T-cell (primary cell): ENCODE measurements at regions not wholly inside any gene's neighbourhood (a gene's known extent, or its start where the extent isn't known, plus 50 kb on each side); places are given as distances from the start of the nearest gene placed in this dataset.

Source experiments
- ATAC-seq, 4 experiments: fragments of 200-7000 bp in 3 of 4; fragments of 150-1000 bp in 1 of 4; cut with Tn5 transposase; replicated peaks in 1 of 4; 1 replicate in 3 of 4; 2 replicates in 1 of 4; pipeline ENCODE4 v1.10.0; 2021; ENCODE audit warnings: moderate library complexity in 3 of 4, mild to moderate bottlenecking in 2 of 4, moderate number of reproducible peaks in 1 of 4
- CTCF ChIA-PET, 2 donors: fragments of 300-600 bp; sonication (Branson Sonifier 250); formaldehyde crosslinking; loops; one replicate each; lab custom pipeline; 2022; ENCODE audit warnings: antibody characterized with exemption in 2 of 2; lab: Charles Lee
- POLR2A ChIA-PET, 2 donors: fragments of 300-600 bp; sonication (Branson Sonifier 250); formaldehyde crosslinking; loops; one replicate each; lab custom pipeline; 2022; ENCODE audit warnings: antibody characterized with exemption in 2 of 2; lab: Charles Lee
- DNase-seq, 35 experiments: peaks; one replicate each; pipeline versions ENCODE4 v3.0.0 to v3.0.0-alpha.2; 2013 to 2023
- H3K27ac ChIP-seq: one replicate; pipeline ENCODE4 v1.5.1; 2013; ENCODE audit warnings: low read length
- H3K27me3 ChIP-seq, 2 experiments: replicated peaks in 1 of 2; 1 replicate in 1 of 2; 2 replicates in 1 of 2; pipeline versions ENCODE4 v1.6.1 to v1.7.0; 2013; ENCODE audit warnings: low read length in 1 of 2, mixed read lengths in 1 of 2; ENCODE audit not compliant: control insufficient read depth in 2 of 2, insufficient read depth in 2 of 2; ENCODE audit errors: extremely low read depth in 1 of 2
- H3K36me3 ChIP-seq, 2 donors: 1 replicate in 1 of 2; 2 replicates in 1 of 2; pipeline versions ENCODE4 v1.6.1 to v1.7.0; 2013; ENCODE audit warnings: low read length in 1 of 2; ENCODE audit not compliant: control insufficient read depth in 2 of 2, insufficient read depth in 1 of 2; ENCODE audit errors: extremely low read depth in 1 of 2
- H3K4me1 ChIP-seq, 2 experiments: 1 replicate in 1 of 2; 2 replicates in 1 of 2; pipeline versions ENCODE4 v1.6.1 to v1.7.0; 2013; ENCODE audit warnings: low read length in 2 of 2, mixed read lengths in 1 of 2; ENCODE audit not compliant: insufficient read depth in 2 of 2, control insufficient read depth in 1 of 2; ENCODE audit errors: extremely low read depth in 1 of 2
- H3K4me3 ChIP-seq, 2 donors: 1 replicate in 1 of 2; 2 replicates in 1 of 2; pipeline versions ENCODE4 v1.5.1 to v1.7.0; 2013; ENCODE audit warnings: mild to moderate bottlenecking in 2 of 2, low read length in 1 of 2, moderate library complexity in 1 of 2; ENCODE audit not compliant: control insufficient read depth in 1 of 2; ENCODE audit errors: extremely low read depth in 1 of 2
- H3K9me3 ChIP-seq: 2 replicates; pipeline ENCODE4 v1.7.0; 2013
- H3K27ac Mint-ChIP-seq, 2 donors: one replicate each; pipeline ENCODE4 v1.8.0; 2020 to 2021; ENCODE audit warnings: mild to moderate bottlenecking in 2 of 2, mixed read lengths in 2 of 2
- H3K27me3 Mint-ChIP-seq, 2 donors: one replicate each; pipeline ENCODE4 v1.8.0; 2021 to 2022; ENCODE audit warnings: mixed read lengths in 2 of 2
- H3K36me3 Mint-ChIP-seq: one replicate; pipeline ENCODE4 v1.8.0; 2021; ENCODE audit warnings: mixed read lengths
- H3K4me1 Mint-ChIP-seq, 3 donors: one replicate each; pipeline ENCODE4 v1.8.0; 2020 to 2022; ENCODE audit warnings: mixed read lengths in 3 of 3, mild to moderate bottlenecking in 1 of 3
- H3K4me3 Mint-ChIP-seq, 3 donors: one replicate each; pipeline ENCODE4 v1.8.0; 2020 to 2022; ENCODE audit warnings: mild to moderate bottlenecking in 3 of 3, mixed read lengths in 3 of 3, moderate library complexity in 3 of 3
- H3K9me3 Mint-ChIP-seq, 3 donors: one replicate each; pipeline ENCODE4 v1.8.0; 2020 to 2022; ENCODE audit warnings: mixed read lengths in 3 of 3
- WGBS: methylation state at CpG from one replicate; pipeline ENCODE4 v1.1.5; 2013; ENCODE audit warnings: missing lambda C conversion rate; ENCODE audit not compliant: insufficient coverage; 5-methylcytosine and 5-hydroxymethylcytosine counted together

DNA sequence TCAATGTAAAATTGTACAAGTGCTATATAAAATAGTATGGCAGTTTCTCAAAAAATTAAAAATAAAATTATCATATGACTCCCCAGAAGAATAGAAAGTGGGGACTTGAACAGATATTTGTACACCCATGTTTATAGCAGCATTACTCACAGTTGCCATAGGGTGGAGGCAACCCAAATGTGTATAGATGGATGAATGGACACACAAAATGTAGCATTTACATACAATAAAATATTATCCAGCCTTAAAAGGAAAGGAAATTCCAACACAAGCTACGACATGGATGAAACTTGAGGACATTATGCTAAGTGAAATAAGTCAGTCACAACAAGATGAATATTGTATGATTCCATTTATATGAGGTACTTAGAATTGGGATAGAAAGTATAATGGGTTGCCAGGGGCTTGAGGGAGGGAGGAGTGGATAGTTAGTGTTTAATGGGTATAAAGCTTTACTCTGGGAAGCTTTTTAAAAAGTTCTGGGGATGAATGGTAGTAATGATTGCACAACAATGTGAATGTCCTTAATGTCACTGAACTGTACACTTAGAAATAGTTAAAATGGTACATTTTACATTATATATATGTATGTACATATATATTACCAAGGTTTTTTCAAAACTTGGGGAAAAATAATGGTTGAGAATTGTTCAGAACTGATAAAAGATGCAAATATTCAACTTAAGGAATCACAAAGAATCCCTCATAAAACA is 53.0 kb upstream of the ADORA3 start:
- ATAC-seq (peak in 1 of 4 experiments; percentile 42), DNase-seq (peak in 2 of 35 experiments; percentile 2 to 34)
- no peaks in the 10 kb centered on the region for H3K27me3 ChIP-seq
- CTCF ChIA-PET: interaction anchor here in 1 of 2 donors (0.6 kb wide), 1 partner anchor 131 kb away, joined by 4 read pairs; no protein-coding TSS in a partner anchor
- H3K4me1 ChIP-seq: no peaks in the 10 kb centered on the region
- peaks cover 0 to 9% (median 2%) of the 10 kb centered on the region in 3 donors for H3K4me1 Mint-ChIP-seq
- no peak overlapping the region for H3K4me3 ChIP-seq
- H3K27me3 Mint-ChIP-seq: no peaks in the 10 kb centered on the region
- H3K36me3 Mint-ChIP-seq: no peaks in the 10 kb centered on the region
- H3K27ac ChIP-seq: no peak overlapping the region
- no peak overlapping the region for H3K4me3 Mint-ChIP-seq
- H3K9me3 ChIP-seq: no peaks in the 10 kb centered on the region
- no peak overlapping the region for H3K27ac Mint-ChIP-seq
- WGBS: no CpG with 5 or more reads among the region's 1 CpG
- H3K36me3 ChIP-seq: no peaks in the 10 kb centered on the region
- POLR2A ChIA-PET: no interaction called here
- no peaks in the 10 kb centered on the region for H3K9me3 Mint-ChIP-seq

DNA sequence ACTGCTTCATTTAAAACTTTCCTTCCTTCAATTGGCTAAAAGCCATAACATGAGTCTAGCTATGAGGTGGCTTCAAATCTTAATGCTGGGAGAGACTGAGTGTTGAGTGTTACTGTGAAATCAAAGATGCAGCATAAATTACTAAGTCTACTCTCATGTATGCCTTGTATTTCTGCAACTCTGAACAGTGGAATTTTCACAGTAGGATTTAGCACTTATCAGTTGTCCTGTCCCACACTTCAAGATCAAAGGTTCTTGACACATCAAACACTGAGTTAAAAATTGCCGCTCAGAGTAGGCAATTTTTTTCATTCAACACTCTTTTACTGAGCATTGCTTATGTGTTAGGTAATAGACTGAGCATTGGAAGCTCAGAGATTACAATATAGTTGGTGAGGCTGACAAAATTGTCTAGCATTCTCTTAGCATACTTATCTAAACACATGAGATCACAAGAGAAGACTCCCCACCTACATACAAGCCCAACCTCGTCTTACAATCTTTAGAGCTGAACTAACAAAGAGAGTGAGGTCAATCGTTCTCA is 56.4 kb upstream of the ADORA3 start:
- ChIA-PET CTCF (interaction anchor here in 1 of 2 donors (0.6 kb wide), 1 partner anchor 33 kb away, joined by 3 read pairs; no protein-coding TSS in a partner anchor), POLR2A (interaction anchor here in 1 of 2 donors (0.7 kb wide), 1 partner anchor 576 kb away, joined by 3 read pairs; no protein-coding TSS in a partner anchor)
- H3K36me3 ChIP-seq: no peaks in the 10 kb centered on the region
- H3K27ac Mint-ChIP-seq: no peak overlapping the region
- DNase-seq (no peak), ATAC-seq (no peak)
- H3K4me3 Mint-ChIP-seq: no peak overlapping the region
- H3K4me1 Mint-ChIP-seq: peaks cover 0 to 6% (median 2%) of the 10 kb centered on the region in 3 donors
- no peaks in the 10 kb centered on the region for H3K9me3 Mint-ChIP-seq
- no peaks in the 10 kb centered on the region for H3K4me1 ChIP-seq
- H3K4me3 ChIP-seq: no peak overlapping the region
- WGBS: no CpG with 5 or more reads among the region's 3 CpGs
- no peaks in the 10 kb centered on the region for H3K36me3 Mint-ChIP-seq
- no peak overlapping the region for H3K27ac ChIP-seq
- H3K27me3 Mint-ChIP-seq: no peaks in the 10 kb centered on the region
- H3K9me3 ChIP-seq: no peaks in the 10 kb centered on the region
- H3K27me3 ChIP-seq: no peaks in the 10 kb centered on the region

DNA sequence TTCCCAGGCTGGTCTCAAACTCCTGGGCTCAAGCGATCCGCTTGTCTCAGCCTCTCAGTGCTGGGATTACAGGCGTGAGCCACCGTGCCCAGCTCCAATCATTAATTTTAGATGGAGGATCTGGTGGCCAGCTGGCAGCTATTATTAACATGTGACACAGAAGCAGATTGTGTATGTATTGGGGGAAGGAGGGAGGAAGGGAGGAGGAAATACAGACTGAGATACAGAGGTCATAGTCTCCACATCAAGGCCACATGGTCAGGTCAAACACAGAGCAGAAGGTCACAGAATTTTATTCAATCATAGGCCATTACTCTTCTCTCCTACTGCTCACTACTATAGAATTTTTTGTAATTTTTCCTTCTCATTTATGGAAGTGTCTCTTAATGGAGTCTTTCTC is 57.9 kb upstream of the ADORA3 start:
- Histone ChIP-seq H3K36me3 (no peaks in the 10 kb centered on the region), H3K4me1 (no peaks in the 10 kb centered on the region), H3K4me3 (no peak overlapping the region), H3K27me3 (no peaks in the 10 kb centered on the region), H3K27ac (no peak overlapping the region), H3K9me3 (no peaks in the 10 kb centered on the region)
- WGBS: 92% methylated on average over 4 of the region's 4 CpGs
- CTCF ChIA-PET: no interaction called here
- peaks cover 0 to 6% (median 2%) of the 10 kb centered on the region in 3 donors for H3K4me1 Mint-ChIP-seq
- POLR2A ChIA-PET: no interaction called here
- H3K27ac Mint-ChIP-seq: no peak overlapping the region
- H3K4me3 Mint-ChIP-seq: no peak overlapping the region
- DNase-seq: no peak
- H3K9me3 Mint-ChIP-seq: no peaks in the 10 kb centered on the region
- no peaks in the 10 kb centered on the region for H3K36me3 Mint-ChIP-seq
- H3K27me3 Mint-ChIP-seq: no peaks in the 10 kb centered on the region
- no peak for ATAC-seq

DNA sequence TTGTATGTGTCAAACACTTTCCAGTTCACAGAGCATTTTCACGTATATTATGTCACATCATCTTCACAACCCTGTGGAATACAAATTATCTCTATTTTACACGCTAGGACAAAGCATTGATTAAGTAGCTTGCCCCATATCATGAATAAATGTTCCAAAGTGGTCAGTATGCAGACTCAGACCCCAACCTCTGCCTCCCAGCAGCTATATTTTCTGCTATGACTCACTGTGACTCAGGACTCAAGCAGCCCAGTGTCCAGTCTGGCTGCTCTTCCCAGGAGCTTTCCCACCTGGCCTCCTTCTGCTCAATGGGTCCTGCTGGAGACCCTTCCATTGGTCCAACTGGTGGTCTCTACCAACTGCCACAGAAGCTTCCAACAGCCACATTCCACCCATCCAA is 56.0 kb upstream of the RAP1A start:
- no peaks in the 10 kb centered on the region for H3K36me3 ChIP-seq
- H3K36me3 Mint-ChIP-seq: no peaks in the 10 kb centered on the region
- H3K27ac ChIP-seq: no peak overlapping the region
- peaks cover 0 to 3% (median 0%) of the 10 kb centered on the region in 3 donors for H3K4me1 Mint-ChIP-seq
- H3K27me3 Mint-ChIP-seq: no peaks in the 10 kb centered on the region
- 0% methylated on average over 1 of the region's 2 CpGs for WGBS
- H3K27me3 ChIP-seq: no peaks in the 10 kb centered on the region
- H3K4me3 ChIP-seq: no peak overlapping the region
- ATAC-seq: no peak
- no peak overlapping the region for H3K4me3 Mint-ChIP-seq
- CTCF ChIA-PET: interaction anchor here in 1 of 2 donors (0.6 to 0.8 kb wide), 2 partner anchors 78 to 154 kb away, joined by 3 to 5 read pairs; no protein-coding TSS in a partner anchor
- no peak overlapping the region for H3K27ac Mint-ChIP-seq
- POLR2A ChIA-PET: interaction anchor here in 1 of 2 donors (0.6 kb wide), 1 partner anchor 56 kb away, joined by 3 read pairs; no protein-coding TSS in a partner anchor
- DNase-seq: no peak
- no peaks in the 10 kb centered on the region for H3K4me1 ChIP-seq
- no peaks in the 10 kb centered on the region for H3K9me3 Mint-ChIP-seq
- H3K9me3 ChIP-seq: no peaks in the 10 kb centered on the region

DNA sequence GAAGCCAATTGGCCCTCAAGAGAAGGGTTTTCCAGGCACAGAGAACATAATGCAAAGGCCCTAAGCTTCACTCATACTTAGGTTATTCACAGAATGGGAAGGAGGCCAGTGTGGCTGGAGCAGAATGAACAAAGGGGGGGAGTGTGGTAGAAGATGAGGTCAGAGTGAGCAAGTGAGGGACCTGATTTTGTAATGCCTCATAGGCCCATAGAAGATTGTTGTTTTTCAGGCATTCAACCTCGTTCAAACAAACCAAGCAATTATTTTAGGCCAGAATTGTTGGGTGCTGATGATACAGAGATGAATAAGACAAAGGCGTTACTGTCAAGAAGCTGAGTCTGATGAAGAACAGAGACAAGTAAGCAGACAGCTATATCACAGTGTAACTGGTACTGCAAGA is 54.5 kb upstream of the RAP1A start:
- Histone ChIP-seq H3K27ac (no peak overlapping the region), H3K9me3 (no peaks in the 10 kb centered on the region), H3K36me3 (no peaks in the 10 kb centered on the region), H3K4me3 (no peak overlapping the region), H3K4me1 (no peaks in the 10 kb centered on the region), H3K27me3 (no peaks in the 10 kb centered on the region)
- WGBS: 86% methylated on average over 2 of the region's 2 CpGs
- DNase-seq: no peak
- H3K27ac Mint-ChIP-seq: no peak overlapping the region
- CTCF ChIA-PET: no interaction called here
- ATAC-seq: no peak
- H3K27me3 Mint-ChIP-seq: no peaks in the 10 kb centered on the region
- H3K36me3 Mint-ChIP-seq: no peaks in the 10 kb centered on the region
- H3K4me1 Mint-ChIP-seq: no peaks in the 10 kb centered on the region
- POLR2A ChIA-PET: no interaction called here
- H3K9me3 Mint-ChIP-seq: no peaks in the 10 kb centered on the region
- H3K4me3 Mint-ChIP-seq: no peak overlapping the region

DNA sequence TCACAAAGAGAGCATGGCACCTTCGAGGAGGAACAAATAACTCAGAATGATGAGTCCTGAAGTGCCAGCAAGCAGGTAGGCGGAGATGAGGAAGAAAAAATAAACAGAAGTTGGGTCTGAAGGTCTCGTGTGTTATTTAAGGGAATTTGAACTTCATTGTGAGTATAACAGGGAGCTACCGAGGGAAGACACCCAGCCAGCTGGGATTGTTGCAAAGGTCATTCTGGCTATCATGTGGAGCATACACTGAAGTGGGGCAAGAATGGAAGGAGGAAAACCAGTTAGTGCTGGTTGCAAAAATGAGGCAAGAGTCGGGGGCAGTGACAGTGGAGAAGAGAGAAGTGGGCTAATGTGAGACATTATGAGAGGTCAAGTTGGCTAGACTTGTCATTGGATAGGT is 53.6 kb upstream of the RAP1A start:
- no peak for ATAC-seq
- H3K4me3 Mint-ChIP-seq: no peak overlapping the region
- peaks cover 6 to 8% (median 7%) of the 10 kb centered on the region in 3 donors for H3K4me1 Mint-ChIP-seq

More for the DNA sequence above, 53.6 kb upstream of the RAP1A start:
- ChIA-PET CTCF (no interaction called here), POLR2A (no interaction called here)
- WGBS: 98% methylated on average over 5 of the region's 5 CpGs
- no peak for DNase-seq
- H3K36me3 Mint-ChIP-seq: no peaks in the 10 kb centered on the region
- H3K9me3 Mint-ChIP-seq: no peaks in the 10 kb centered on the region
- H3K27me3 ChIP-seq: no peaks in the 10 kb centered on the region
- no peaks in the 10 kb centered on the region for H3K27me3 Mint-ChIP-seq
- H3K4me3 ChIP-seq: no peak overlapping the region
- no peak overlapping the region for H3K27ac ChIP-seq
- peaks cover 0 to 4% of the 10 kb centered on the region in 2 experiments for H3K4me1 ChIP-seq
- no peak overlapping the region for H3K27ac Mint-ChIP-seq
- H3K36me3 ChIP-seq: no peaks in the 10 kb centered on the region
- H3K9me3 ChIP-seq: no peaks in the 10 kb centered on the region
